Mesodermal cell (in vitro differentiated cells): ENCODE measurements at regions not wholly inside any gene's neighbourhood (a gene's known extent, or its start where the extent isn't known, plus 50 kb on each side); places are given as distances from the start of the nearest gene placed in this dataset.

Experiments used
- H3K27ac ChIP-seq: 2 replicates; pipeline ENCODE4 v1.7.0; 2013; ENCODE audit warnings: mild to moderate bottlenecking, low read depth, low read length, moderate library complexity; ENCODE audit not compliant: severe bottlenecking
- H3K36me3 ChIP-seq: 2 replicates; pipeline ENCODE4 v1.7.1; 2013; ENCODE audit warnings: mild to moderate bottlenecking, low read length, moderate library complexity; ENCODE audit not compliant: control insufficient read depth, insufficient read depth
- H3K4me1 ChIP-seq: one replicate; pipeline ENCODE4 v1.7.1; 2013; ENCODE audit warnings: mild to moderate bottlenecking, low read length; ENCODE audit not compliant: insufficient read depth, control insufficient read depth, poor library complexity, severe bottlenecking
- H3K4me3 ChIP-seq: 2 replicates; pipeline ENCODE4 v1.7.0; 2013; ENCODE audit warnings: low read length, control low read depth, mild to moderate bottlenecking; ENCODE audit not compliant: insufficient read depth, poor library complexity, severe bottlenecking; ENCODE audit errors: extremely low read depth
- H3K9me3 ChIP-seq: 2 replicates; pipeline ENCODE4 v1.7.1; 2013; ENCODE audit warnings: mild to moderate bottlenecking, low read length, moderate library complexity; ENCODE audit not compliant: control insufficient read depth
- WGBS, 2 experiments: methylation state at CpG; one replicate each; pipeline ENCODE4 v1.1.5; 2013; ENCODE audit warnings: missing lambda C conversion rate in 2 of 2; ENCODE audit not compliant: insufficient coverage in 2 of 2; 5-methylcytosine and 5-hydroxymethylcytosine counted together

GRCh38 chr6:140874066-140874465 is 1258.7 kb upstream of the GJE1 start:
- no peaks in the 10 kb centered on the region for H3K36me3 ChIP-seq
- H3K4me1 ChIP-seq = no peaks in the 10 kb centered on the region
- H3K9me3 ChIP-seq = no peaks in the 10 kb centered on the region
- 80 to 100% methylated on average over 1 of the region's 3 CpGs for WGBS, 2 experiments
- no peak overlapping the region for H3K4me3 ChIP-seq
- H3K27ac ChIP-seq = no peak overlapping the region

- Histone ChIP-seq H3K4me1 (no peaks in the 10 kb centered on the region), H3K27ac (no peak overlapping the region)
Measured at GRCh38 chr6:140872885-140873284, 1259.8 kb upstream of the GJE1 start.

GRCh38 chr6:140871911-140872310 is 1260.8 kb upstream of the GJE1 start:
- Histone ChIP-seq H3K27ac (no peak overlapping the region), H3K36me3 (no peaks in the 10 kb centered on the region), H3K4me1 (no peaks in the 10 kb centered on the region), H3K4me3 (no peak overlapping the region), H3K9me3 (no peaks in the 10 kb centered on the region)

More at GRCh38 chr6:140872885-140873284, 1259.8 kb upstream of the GJE1 start:
- Histone ChIP-seq H3K9me3 (no peaks in the 10 kb centered on the region), H3K4me3 (no peak overlapping the region), H3K36me3 (no peaks in the 10 kb centered on the region)

- Histone ChIP-seq H3K27ac (no peak overlapping the region), H3K9me3 (no peaks in the 10 kb centered on the region), H3K4me3 (no peak overlapping the region), H3K36me3 (no peaks in the 10 kb centered on the region), H3K4me1 (no peaks in the 10 kb centered on the region)
Measured at GRCh38 chr6:140867336-140867735, 1265.4 kb upstream of the GJE1 start.

- Histone ChIP-seq H3K27ac (no peak overlapping the region), H3K36me3 (no peaks in the 10 kb centered on the region), H3K9me3 (no peaks in the 10 kb centered on the region), H3K4me1 (peaks cover 16% of the 10 kb centered on the region), H3K4me3 (no peak overlapping the region)
- 82 to 84% methylated on average over 9 to 10 of the region's 10 CpGs for WGBS, 2 experiments
Measured at GRCh38 chr6:140858381-140858971, 1274.2 kb upstream of the GJE1 start.

GRCh38 chr6:140857739-140858380 is 1274.9 kb upstream of the GJE1 start:
- H3K27ac ChIP-seq = no peak overlapping the region
- H3K4me1 ChIP-seq = peaks cover 16% of the 10 kb centered on the region
- no peaks in the 10 kb centered on the region for H3K36me3 ChIP-seq
- no CpG with 5 or more reads among the region's 1 CpG for WGBS, 2 experiments
- H3K4me3 ChIP-seq = no peak overlapping the region
- no peaks in the 10 kb centered on the region for H3K9me3 ChIP-seq

- Histone ChIP-seq H3K9me3 (no peaks in the 10 kb centered on the region), H3K36me3 (no peaks in the 10 kb centered on the region), H3K27ac (no peak overlapping the region), H3K4me3 (no peak overlapping the region), H3K4me1 (peaks cover 16% of the 10 kb centered on the region)
Measured at GRCh38 chr6:140855520-140855919, 1277.2 kb upstream of the GJE1 start.

- Histone ChIP-seq H3K36me3 (no peaks in the 10 kb centered on the region), H3K4me3 (no peak overlapping the region), H3K4me1 (peaks cover 14% of the 10 kb centered on the region), H3K9me3 (no peaks in the 10 kb centered on the region), H3K27ac (no peak overlapping the region)
- WGBS, 2 experiments = 100% methylated on average over 1 of the region's 1 CpG
Measured at GRCh38 chr6:140854318-140854717, 1278.4 kb upstream of the GJE1 start.

GRCh38 chr6:140850438-140850837 is 1282.3 kb upstream of the GJE1 start:
- Histone ChIP-seq H3K4me1 (no peaks in the 10 kb centered on the region), H3K36me3 (no peaks in the 10 kb centered on the region), H3K9me3 (no peaks in the 10 kb centered on the region), H3K4me3 (no peak overlapping the region), H3K27ac (no peak overlapping the region)
- WGBS, 2 experiments = 75% methylated on average over 1 of the region's 1 CpG; no CpG with 5 or more reads in 1 of the 2 experiments

GRCh38 chr6:140849456-140849855 is 1283.3 kb upstream of the GJE1 start:
- whole genome bisulfite sequencing, 2 experiments = no CpG with 5 or more reads among the region's 1 CpG
- H3K9me3 ChIP-seq = no peaks in the 10 kb centered on the region
- H3K27ac ChIP-seq = no peak overlapping the region
- H3K36me3 ChIP-seq = no peaks in the 10 kb centered on the region
- H3K4me3 ChIP-seq = no peak overlapping the region
- H3K4me1 ChIP-seq = no peaks in the 10 kb centered on the region

GRCh38 chr6:140847262-140847645 is 1285.5 kb upstream of the GJE1 start:
- WGBS, 2 experiments = no CpG with 5 or more reads among the region's 2 CpGs
- Histone ChIP-seq H3K36me3 (no peaks in the 10 kb centered on the region), H3K9me3 (no peaks in the 10 kb centered on the region), H3K4me1 (no peaks in the 10 kb centered on the region), H3K4me3 (no peak overlapping the region), H3K27ac (no peak overlapping the region)
